ENCODE measurements at regions not wholly inside any gene's neighbourhood (a gene's known extent, or its start where the extent isn't known, plus 50 kb on each side); places are given as distances from the start of the nearest gene placed in this dataset.

DNA sequence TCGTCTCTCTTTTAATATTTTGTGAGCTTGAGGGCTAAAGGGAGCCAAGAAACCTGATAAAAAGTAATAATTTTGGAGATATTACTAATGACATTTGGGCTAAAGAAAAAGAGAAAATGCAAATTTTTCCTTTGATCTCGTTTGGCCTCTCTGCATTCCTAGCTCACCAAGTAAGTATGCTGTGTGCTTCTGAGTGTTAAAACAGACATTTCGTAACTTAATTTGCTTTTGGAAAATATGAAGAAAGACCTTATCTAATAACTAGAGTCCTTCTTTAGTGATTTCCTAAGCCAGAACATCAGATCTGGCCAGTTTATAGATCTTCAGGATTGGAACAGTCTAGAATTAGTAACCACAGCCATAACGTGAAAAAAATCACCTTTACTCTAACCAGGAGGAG lies 872.9 kb upstream of the SLC35B3 start (continued):
- TF ChIP-seq SIN3A (IDR thresholded peaks at IDR 0.05; ENCODE audit: low read depth) (no peak), EZH2 (IDR thresholded peaks at IDR 0.05) (no peak), CBX3 (IDR thresholded peaks at IDR 0.05; ENCODE audit: low read depth) (no peak), EZH2phosphoT487 (IDR thresholded peaks at IDR 0.05; ENCODE audit: borderline replicate concordance) (no peak), ATF3 (IDR thresholded peaks at IDR 0.05) (no peak), ELF1 (IDR thresholded peaks at IDR 0.05; ENCODE audit: borderline replicate concordance, low read depth) (no peak), RAD21 (IDR thresholded peaks at IDR 0.05; ENCODE audit: low read depth) (no peak), POLR2AphosphoS5 (IDR thresholded peaks at IDR 0.05; ENCODE audit: low read depth, low read length) (no peak), JUND (IDR thresholded peaks at IDR 0.05) (no peak), YY1 (IDR thresholded peaks at IDR 0.05; ENCODE audit: extremely low read depth, insufficient replicate concordance, low read depth, low read length) (no peak), SRF (IDR thresholded peaks at IDR 0.05; ENCODE audit: low read depth) (no peak)
- TF ChIP-seq, protein P1, sequence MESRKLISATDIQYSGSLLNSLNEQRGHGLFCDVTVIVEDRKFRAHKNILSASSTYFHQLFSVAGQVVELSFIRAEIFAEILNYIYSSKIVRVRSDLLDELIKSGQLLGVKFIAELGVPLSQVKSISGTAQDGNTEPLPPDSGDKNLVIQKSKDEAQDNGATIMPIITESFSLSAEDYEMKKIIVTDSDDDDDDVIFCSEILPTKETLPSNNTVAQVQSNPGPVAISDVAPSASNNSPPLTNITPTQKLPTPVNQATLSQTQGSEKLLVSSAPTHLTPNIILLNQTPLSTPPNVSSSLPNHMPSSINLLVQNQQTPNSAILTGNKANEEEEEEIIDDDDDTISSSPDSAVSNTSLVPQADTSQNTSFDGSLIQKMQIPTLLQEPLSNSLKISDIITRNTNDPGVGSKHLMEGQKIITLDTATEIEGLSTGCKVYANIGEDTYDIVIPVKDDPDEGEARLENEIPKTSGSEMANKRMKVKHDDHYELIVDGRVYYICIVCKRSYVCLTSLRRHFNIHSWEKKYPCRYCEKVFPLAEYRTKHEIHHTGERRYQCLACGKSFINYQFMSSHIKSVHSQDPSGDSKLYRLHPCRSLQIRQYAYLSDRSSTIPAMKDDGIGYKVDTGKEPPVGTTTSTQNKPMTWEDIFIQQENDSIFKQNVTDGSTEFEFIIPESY (IDR thresholded peaks at IDR 0.05; ENCODE audit: extremely low read depth, insufficient replicate concordance, low read length) = no peak

DNA sequence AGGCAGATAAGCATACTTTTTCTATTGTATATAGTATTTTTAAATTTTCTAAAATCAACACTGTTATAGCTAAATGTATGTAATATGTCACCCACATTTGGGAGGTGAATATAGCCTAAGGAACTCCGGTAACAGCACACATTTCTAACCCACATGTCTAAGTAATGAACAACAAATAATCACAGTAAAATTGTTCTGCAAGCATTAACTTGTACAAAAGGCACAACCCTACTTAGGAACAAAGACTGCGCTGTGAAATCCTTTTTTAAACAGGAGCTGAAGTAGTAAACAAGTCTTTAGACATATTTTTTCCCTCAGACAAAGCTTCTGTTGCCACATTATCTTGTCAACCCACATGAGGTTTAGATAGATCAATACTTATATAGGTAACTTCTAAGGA lies 872.4 kb upstream of the SLC35B3 start:
- ChIA-PET CTCF (no interaction called here), RAD21 (ENCODE audit: low non-redundant PET in 1 of 2, low total read pairs in 2 of 2, uncharacterized antibody in 2 of 2, unreplicated experiment in 2 of 2) (no interaction called here), POLR2A (no interaction called here)
- H4K20me1 ChIP-seq (ENCODE audit: insufficient read depth) = no peaks in the 10 kb centered on the region
- intact Hi-C loops (cut with micrococcal nuclease) = no loop called here
- H3K4me2 ChIP-seq (ENCODE audit: low read length) = no peak overlapping the region
- no peaks in the 10 kb centered on the region for H3K4me1 ChIP-seq (ENCODE audit: control insufficient read depth in 1 of 2, insufficient read depth in 2 of 2, low read length in 2 of 2)
- ATAC-seq (no peak), DNase-seq (ENCODE audit: low read depth, low spot score) (no peak)
- H3K4me3 ChIP-seq (replicated peaks in 1 of 2; ENCODE audit: low read depth in 1 of 2, low read length in 2 of 2) = no peak overlapping the region
- no peaks in the 10 kb centered on the region for H3K9me3 ChIP-seq (ENCODE audit: control insufficient read depth in 1 of 2, insufficient read depth in 1 of 2, low read depth in 1 of 2, low read length in 2 of 2)
- H3K79me2 ChIP-seq (ENCODE audit: insufficient read depth, low read length) = no peaks in the 10 kb centered on the region
- H3K27ac ChIP-seq (ENCODE audit: low read depth, low read length) = no peak overlapping the region
- BruUV-seq (replicated peaks) = no TSS peak
- H2AFZ ChIP-seq (ENCODE audit: low read depth, low read length, poor library complexity, severe bottlenecking) = peak overlapping the region; percentile 53
- no peaks in the 10 kb centered on the region for H3K9me2 ChIP-seq (ENCODE audit: insufficient read depth)
- no peak for TF ChIP-seq ZNF274 (IDR thresholded peaks at IDR 0.05; ENCODE audit: low read depth, low read length)
- no peak for TF ChIP-seq EGR1 (IDR thresholded peaks at IDR 0.05; ENCODE audit: low read depth)
- TF ChIP-seq POLR2A (IDR thresholded peaks at IDR 0.05; ENCODE audit: borderline replicate concordance, extremely low read depth, insufficient read depth, insufficient read length) = no peak
- TF ChIP-seq CTCF (IDR thresholded peaks at IDR 0.05 in 2 of 3, conservative IDR thresholded peaks at IDR 0.05 in 1 of 3; ENCODE audit: borderline replicate concordance in 1 of 3, insufficient read depth in 1 of 3, low read depth in 2 of 3, low read length in 2 of 3) = no peak
- TF ChIP-seq CEBPB (IDR thresholded peaks at IDR 0.05; ENCODE audit: low read depth) = no peak
- no peak overlapping the region for H3K9ac ChIP-seq (ENCODE audit: low read length)
- H3K36me3 ChIP-seq (ENCODE audit: control insufficient read depth in 1 of 2, insufficient read depth in 2 of 2, low read length in 2 of 2) = no peaks in the 10 kb centered on the region
- no peaks in the 10 kb centered on the region for H3K27me3 ChIP-seq (ENCODE audit: insufficient read depth, low read length)
